HUES48 (cell line): ENCODE measurements at regions not wholly inside any gene's neighbourhood (a gene's known extent, or its start where the extent isn't known, plus 50 kb on each side); places are given as distances from the start of the nearest gene placed in this dataset.

ENCODE experiments used
- H3K27ac ChIP-seq: one replicate; pipeline ENCODE4 v1.7.0; 2013; ENCODE audit warnings: low read depth, low read length, inconsistent platforms
- H3K27me3 ChIP-seq: 2 replicates; pipeline ENCODE4 v1.6.1; 2013; ENCODE audit warnings: mild to moderate bottlenecking, low read length; ENCODE audit not compliant: control insufficient read depth, insufficient read depth
- H3K36me3 ChIP-seq: 2 replicates; pipeline ENCODE4 v1.6.1; 2013; ENCODE audit warnings: low read length; ENCODE audit not compliant: control insufficient read depth, insufficient read depth
- H3K4me1 ChIP-seq: 2 replicates; pipeline ENCODE4 v1.6.1; 2013; ENCODE audit warnings: mild to moderate bottlenecking, low read length; ENCODE audit not compliant: control insufficient read depth, insufficient read depth
- H3K4me3 ChIP-seq: 2 replicates; pipeline ENCODE4 v1.5.1; 2013; ENCODE audit warnings: mild to moderate bottlenecking, low read depth, low read length
- H3K9ac ChIP-seq: 2 replicates; pipeline ENCODE4 v1.6.1; 2013; ENCODE audit warnings: mild to moderate bottlenecking, low read depth, low read length, moderate library complexity
- H3K9me3 ChIP-seq: 2 replicates; pipeline ENCODE4 v1.6.1; 2013; ENCODE audit warnings: low read length; ENCODE audit not compliant: control insufficient read depth, insufficient read depth

GRCh38 chr7:91323626-91324158, 59.5 kb downstream of the FZD1 start:
- no peaks in the 10 kb centered on the region for H3K4me1 ChIP-seq
- no peaks in the 10 kb centered on the region for H3K36me3 ChIP-seq
- H3K9ac ChIP-seq: no peak overlapping the region
- no peak overlapping the region for H3K27ac ChIP-seq
- H3K4me3 ChIP-seq: no peak overlapping the region
- no peaks in the 10 kb centered on the region for H3K27me3 ChIP-seq
- no peaks in the 10 kb centered on the region for H3K9me3 ChIP-seq

GRCh38 chr7:91324663-91325062, 60.4 kb downstream of the FZD1 start:
- H3K4me3 ChIP-seq: no peak overlapping the region
- H3K27ac ChIP-seq: no peak overlapping the region
- no peaks in the 10 kb centered on the region for H3K36me3 ChIP-seq
- no peaks in the 10 kb centered on the region for H3K27me3 ChIP-seq
- H3K4me1 ChIP-seq: no peaks in the 10 kb centered on the region
- no peak overlapping the region for H3K9ac ChIP-seq
- no peaks in the 10 kb centered on the region for H3K9me3 ChIP-seq

DNA sequence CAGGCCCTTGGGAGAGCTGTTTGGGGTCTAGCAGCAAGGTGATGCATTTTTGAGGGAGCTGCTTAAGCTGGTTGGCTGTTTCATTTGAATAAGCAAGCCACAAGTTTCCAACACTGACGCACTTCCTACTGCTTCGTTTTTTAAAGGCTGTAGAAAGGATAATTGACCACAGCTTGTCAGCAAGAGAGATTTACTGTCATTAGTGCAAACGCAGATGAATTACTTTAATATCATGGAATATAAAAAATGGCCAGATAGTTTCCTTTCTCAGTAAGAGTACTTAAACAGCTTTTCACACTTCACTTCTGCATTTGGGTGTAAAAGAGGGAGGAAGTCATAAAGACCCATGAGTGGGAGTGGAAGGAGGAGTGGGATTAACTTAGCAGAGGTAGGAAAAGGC, 61.5 kb downstream of the FZD1 start:
- no peak overlapping the region for H3K27ac ChIP-seq
- H3K36me3 ChIP-seq: no peaks in the 10 kb centered on the region
- no peak overlapping the region for H3K9ac ChIP-seq
- no peaks in the 10 kb centered on the region; the same call in 1 of the 2 replicates for H3K4me1 ChIP-seq
- no peak overlapping the region for H3K4me3 ChIP-seq
- no peaks in the 10 kb centered on the region for H3K27me3 ChIP-seq
- no peaks in the 10 kb centered on the region for H3K9me3 ChIP-seq

DNA sequence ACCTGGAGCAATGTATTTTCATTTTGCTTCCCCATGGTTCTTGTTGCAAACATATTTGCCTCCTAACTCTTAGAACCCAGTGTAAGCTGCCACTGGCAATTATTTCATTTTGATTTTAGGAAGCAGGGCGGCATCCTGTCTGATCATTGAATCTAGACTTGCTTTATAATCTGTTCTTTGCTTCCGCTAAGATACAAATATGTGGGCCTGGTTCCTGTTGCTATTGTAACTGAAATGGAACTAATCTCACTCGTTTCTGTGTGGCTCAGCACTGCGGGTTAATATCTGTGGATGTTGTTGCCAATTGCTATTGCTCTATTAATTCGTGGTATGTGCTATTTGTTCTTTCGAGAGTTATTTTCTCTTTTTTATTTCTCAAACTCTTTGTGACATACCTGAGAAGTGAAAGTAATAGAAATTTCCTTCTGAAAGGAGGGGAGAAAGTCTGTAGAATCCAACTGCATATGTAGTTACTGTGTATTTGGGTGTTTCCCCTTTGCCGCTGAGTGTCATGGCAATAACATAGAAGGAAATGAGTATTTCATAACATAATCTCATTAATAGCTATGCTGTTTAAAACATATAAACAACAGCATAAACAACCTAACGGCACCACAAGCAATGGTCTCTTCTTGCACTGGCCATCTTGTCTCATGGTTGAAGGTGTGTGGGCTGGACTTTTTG, 62.4 kb downstream of the FZD1 start:
- Histone ChIP-seq H3K27ac (no peak overlapping the region), H3K9me3 (no peaks in the 10 kb centered on the region), H3K9ac (no peak overlapping the region), H3K4me1 (no peaks in the 10 kb centered on the region; the same call in 1 of the 2 replicates), H3K27me3 (no peaks in the 10 kb centered on the region), H3K4me3 (no peak overlapping the region), H3K36me3 (no peaks in the 10 kb centered on the region)

GRCh38 chr7:91327346-91327745, 63.1 kb downstream of the FZD1 start:
- Histone ChIP-seq H3K9me3 (no peaks in the 10 kb centered on the region), H3K36me3 (no peaks in the 10 kb centered on the region), H3K9ac (no peak overlapping the region), H3K4me3 (no peak overlapping the region), H3K4me1 (no peaks in the 10 kb centered on the region; the same call in 1 of the 2 replicates), H3K27me3 (no peaks in the 10 kb centered on the region), H3K27ac (no peak overlapping the region)

DNA sequence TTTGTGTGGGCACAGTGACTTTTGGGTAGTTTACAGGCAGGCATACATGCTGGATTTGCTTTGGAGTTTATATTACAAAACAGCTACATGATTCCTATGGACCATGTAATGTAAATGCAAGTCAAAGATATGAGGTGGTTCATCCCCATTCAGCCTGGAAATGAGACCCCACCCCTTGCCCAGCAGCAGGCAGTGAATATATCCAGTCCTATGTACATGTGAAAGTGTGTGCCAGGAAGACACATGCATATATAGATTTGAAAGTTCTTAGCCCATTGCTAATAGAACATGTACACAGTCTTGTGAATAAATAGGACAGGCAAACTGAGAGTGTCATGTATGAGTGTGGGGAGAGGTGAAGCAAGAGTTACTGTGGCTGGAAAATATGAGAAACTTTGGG, 65.3 kb downstream of the FZD1 start:
- Histone ChIP-seq H3K27me3 (no peaks in the 10 kb centered on the region), H3K9me3 (no peaks in the 10 kb centered on the region), H3K36me3 (no peaks in the 10 kb centered on the region), H3K9ac (no peak overlapping the region), H3K4me3 (no peak overlapping the region), H3K27ac (no peak overlapping the region), H3K4me1 (no peaks in the 10 kb centered on the region; the same call in 1 of the 2 replicates)

DNA sequence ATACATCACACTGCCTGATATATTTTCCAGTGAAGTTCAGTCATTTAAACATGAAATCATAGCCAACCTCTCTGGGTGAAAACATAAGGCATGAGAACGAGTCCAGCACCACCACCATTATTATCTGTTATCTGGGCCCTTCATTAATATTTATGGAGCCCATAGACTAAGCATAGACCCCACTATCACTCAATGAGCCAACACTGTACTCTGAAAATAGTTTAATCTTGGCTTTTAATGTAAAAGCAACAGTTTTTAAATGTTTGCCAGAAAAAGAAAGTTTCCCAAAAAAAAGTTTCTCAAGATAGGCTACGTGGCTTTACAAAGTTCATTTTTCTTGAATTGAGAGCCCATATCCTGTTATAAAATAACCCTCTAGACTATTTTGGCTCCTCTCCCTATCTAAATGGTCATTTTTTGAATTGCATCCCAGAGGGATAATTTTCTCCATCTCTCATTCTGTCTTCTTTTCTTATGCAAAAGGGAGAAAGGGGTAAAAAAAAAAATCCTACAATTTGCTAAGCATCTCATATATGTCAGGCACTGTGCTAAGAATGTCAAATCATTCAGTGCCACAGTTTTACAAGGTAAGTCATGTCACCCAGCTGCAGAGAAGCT, 66.1 kb downstream of the FZD1 start:
- Histone ChIP-seq H3K36me3 (no peaks in the 10 kb centered on the region), H3K9me3 (no peaks in the 10 kb centered on the region)

GRCh38 chr7:91330866-91331265, 66.6 kb downstream of the FZD1 start:
- no peaks in the 10 kb centered on the region for H3K36me3 ChIP-seq
- no peaks in the 10 kb centered on the region for H3K9me3 ChIP-seq
- no peak overlapping the region for H3K27ac ChIP-seq
- no peaks in the 10 kb centered on the region for H3K27me3 ChIP-seq
- H3K4me3 ChIP-seq: no peak overlapping the region
- H3K4me1 ChIP-seq: no peaks in the 10 kb centered on the region; the same call in 1 of the 2 replicates
- no peak overlapping the region for H3K9ac ChIP-seq

More for the DNA sequence above, 66.1 kb downstream of the FZD1 start:
- no peaks in the 10 kb centered on the region; the same call in 1 of the 2 replicates for H3K4me1 ChIP-seq
- no peak overlapping the region for H3K4me3 ChIP-seq
- no peaks in the 10 kb centered on the region for H3K27me3 ChIP-seq
- H3K9ac ChIP-seq: no peak overlapping the region
- no peak overlapping the region for H3K27ac ChIP-seq

DNA sequence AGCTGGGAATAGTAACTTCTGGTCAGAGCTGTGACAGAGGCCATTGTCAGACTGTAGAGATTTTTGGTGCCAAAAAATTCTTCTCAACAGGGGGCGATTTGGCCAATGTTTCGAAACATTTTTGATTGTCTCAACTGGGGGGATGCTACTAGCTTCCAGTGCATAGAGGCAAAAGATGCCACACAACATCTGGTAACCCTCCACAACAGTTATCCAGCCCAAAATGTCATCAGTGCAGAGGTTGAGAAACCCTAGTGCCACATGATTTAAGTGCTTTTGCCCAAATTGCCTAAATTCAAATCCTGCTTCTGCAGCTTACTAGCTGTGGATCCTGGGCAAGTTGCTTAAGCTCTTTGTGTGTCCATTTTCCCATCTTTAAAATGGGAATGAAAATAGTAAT, 71.9 kb downstream of the FZD1 start:
- Histone ChIP-seq H3K9me3 (no peaks in the 10 kb centered on the region), H3K27me3 (no peaks in the 10 kb centered on the region), H3K36me3 (no peaks in the 10 kb centered on the region), H3K4me1 (no peaks in the 10 kb centered on the region), H3K4me3 (no peak overlapping the region), H3K9ac (no peak overlapping the region), H3K27ac (no peak overlapping the region)

GRCh38 chr7:91338226-91339020, 74.2 kb downstream of the FZD1 start:
- Histone ChIP-seq H3K9me3 (no peaks in the 10 kb centered on the region), H3K27me3 (peaks cover 5% of the 10 kb centered on the region; the same call in 1 of the 2 replicates), H3K27ac (no peak overlapping the region), H3K4me3 (no peak overlapping the region), H3K9ac (no peak overlapping the region), H3K4me1 (no peaks in the 10 kb centered on the region), H3K36me3 (no peaks in the 10 kb centered on the region)

- H3K27me3 ChIP-seq: peaks cover 13% of the 10 kb centered on the region; the same call in 1 of the 2 replicates
- no peaks in the 10 kb centered on the region for H3K4me1 ChIP-seq
- H3K9ac ChIP-seq: no peak overlapping the region
- H3K4me3 ChIP-seq: no peak overlapping the region
- H3K9me3 ChIP-seq: no peaks in the 10 kb centered on the region
- no peaks in the 10 kb centered on the region for H3K36me3 ChIP-seq
- H3K27ac ChIP-seq: no peak overlapping the region
Measured at GRCh38 chr7:91342346-91342745, 78.1 kb downstream of the FZD1 start.
